Nephron progenitor cell (in vitro differentiated cells): ENCODE measurements at regions not wholly inside any gene's neighbourhood (a gene's known extent, or its start where the extent isn't known, plus 50 kb on each side); places are given as distances from the start of the nearest gene placed in this dataset.

ENCODE experiments used
- DNase-seq: peaks from one replicate; pipeline ENCODE4 v3.0.0; 2021
- H3K27ac Mint-ChIP-seq: 2 replicates; pipeline ENCODE4 v1.8.0; 2021; ENCODE audit warnings: mild to moderate bottlenecking, moderate library complexity, mixed read lengths
- H3K27me3 Mint-ChIP-seq: 2 replicates; pipeline ENCODE4 v1.8.0; 2021; ENCODE audit warnings: mild to moderate bottlenecking, low read depth, mixed read lengths; ENCODE audit not compliant: poor library complexity
- H3K36me3 Mint-ChIP-seq: 2 replicates; pipeline ENCODE4 v1.8.0; 2021; ENCODE audit warnings: low read depth, mixed read lengths
- H3K4me1 Mint-ChIP-seq: 2 replicates; pipeline ENCODE4 v1.8.0; 2021; ENCODE audit warnings: mixed read lengths
- H3K4me3 Mint-ChIP-seq: 2 replicates; pipeline ENCODE4 v1.8.0; 2021; ENCODE audit warnings: mild to moderate bottlenecking, moderate library complexity, mixed read lengths
- H3K9me3 Mint-ChIP-seq: 2 replicates; pipeline ENCODE4 v1.8.0; 2021; ENCODE audit warnings: mild to moderate bottlenecking, moderate library complexity, mixed read lengths
- CTCF ChIP-seq: fragments of 200-600 bp; sonication (generic); IDR thresholded peaks from 2 replicates; pipeline ENCODE4 v1.5.0; 2021; ENCODE audit warnings: antibody characterized with exemption

GRCh38 chr10:36266923-36267322, 624.8 kb upstream of the FZD8 start:
- DNase-seq, result no peak
- Mint-ChIP-seq H3K36me3 (no peaks in the 10 kb centered on the region), H3K27ac (no peak overlapping the region)

DNA sequence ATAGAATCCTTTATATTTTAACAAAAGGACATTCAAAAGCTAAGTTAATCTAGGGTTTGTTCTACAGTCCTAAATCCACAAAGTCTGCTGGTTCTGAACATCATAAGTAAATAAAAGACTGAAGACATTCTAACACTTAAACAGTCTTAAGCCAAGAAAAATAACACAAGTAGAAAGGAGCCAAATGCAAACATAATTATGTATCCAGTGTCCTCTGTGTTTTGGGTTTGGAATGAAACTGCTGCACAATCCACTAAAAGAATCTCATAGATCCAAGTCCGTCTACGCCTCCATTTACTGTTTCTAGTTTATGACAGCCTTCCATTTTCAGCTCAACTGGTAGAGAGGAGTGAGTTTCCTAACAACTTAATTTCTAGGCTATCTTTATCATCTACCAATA, 623.6 kb upstream of the FZD8 start:
- H3K4me3 Mint-ChIP-seq, result no peak overlapping the region
- H3K27me3 Mint-ChIP-seq, result peaks cover 3% of the 10 kb centered on the region

More at GRCh38 chr10:36266923-36267322, 624.8 kb upstream of the FZD8 start:
- TF ChIP-seq CTCF, result no peak
- Mint-ChIP-seq H3K27me3 (peaks cover 3% of the 10 kb centered on the region), H3K4me1 (no peaks in the 10 kb centered on the region), H3K4me3 (no peak overlapping the region), H3K9me3 (no peaks in the 10 kb centered on the region)

DNA sequence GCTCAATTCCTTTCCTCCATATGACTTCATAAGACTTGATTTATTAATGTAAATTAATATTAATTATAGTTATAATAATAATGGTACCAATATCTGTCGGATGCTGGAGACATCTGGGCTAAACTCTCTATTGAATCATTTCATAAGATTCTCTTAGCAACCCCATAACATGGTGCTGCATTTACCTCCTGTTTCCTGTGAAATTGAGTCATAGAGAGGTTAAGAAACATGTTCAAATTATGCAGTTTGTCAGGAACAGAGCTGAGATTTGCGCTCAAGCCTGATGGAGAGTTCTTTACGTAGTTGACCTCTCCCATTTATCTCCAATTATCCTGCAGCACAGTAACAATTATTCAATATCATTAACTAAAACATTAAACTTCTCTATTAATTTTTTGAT, 621.8 kb upstream of the FZD8 start:
- no peaks in the 10 kb centered on the region for H3K36me3 Mint-ChIP-seq
- TF ChIP-seq CTCF, result no peak
- no peak overlapping the region for H3K27ac Mint-ChIP-seq
- H3K4me3 Mint-ChIP-seq, result no peak overlapping the region
- H3K4me1 Mint-ChIP-seq, result no peaks in the 10 kb centered on the region
- no peak for DNase-seq
- H3K9me3 Mint-ChIP-seq, result no peaks in the 10 kb centered on the region
- H3K27me3 Mint-ChIP-seq, result peaks cover 3% of the 10 kb centered on the region

More for the DNA sequence above, 623.6 kb upstream of the FZD8 start:
- Mint-ChIP-seq H3K9me3 (no peaks in the 10 kb centered on the region), H3K4me1 (no peaks in the 10 kb centered on the region), H3K36me3 (no peaks in the 10 kb centered on the region), H3K27ac (no peak overlapping the region)
- TF ChIP-seq CTCF, result no peak
- no peak for DNase-seq

GRCh38 chr10:36256948-36257356, 614.9 kb upstream of the FZD8 start:
- Mint-ChIP-seq H3K4me1 (peaks cover 8% of the 10 kb centered on the region), H3K27me3 (no peaks in the 10 kb centered on the region), H3K27ac (no peak overlapping the region), H3K4me3 (no peak overlapping the region), H3K36me3 (no peaks in the 10 kb centered on the region), H3K9me3 (no peaks in the 10 kb centered on the region)
- no peak for TF ChIP-seq CTCF
- DNase-seq, result no peak

GRCh38 chr10:36256166-36256565, 614.1 kb upstream of the FZD8 start:
- H3K27me3 Mint-ChIP-seq, result no peaks in the 10 kb centered on the region
- TF ChIP-seq CTCF, result no peak
- no peaks in the 10 kb centered on the region for H3K36me3 Mint-ChIP-seq
- H3K27ac Mint-ChIP-seq, result no peak overlapping the region
- H3K9me3 Mint-ChIP-seq, result no peaks in the 10 kb centered on the region
- H3K4me1 Mint-ChIP-seq, result peaks cover 8% of the 10 kb centered on the region
- H3K4me3 Mint-ChIP-seq, result no peak overlapping the region
- no peak for DNase-seq

GRCh38 chr10:36254199-36254598, 612.1 kb upstream of the FZD8 start:
- Mint-ChIP-seq H3K9me3 (no peaks in the 10 kb centered on the region), H3K4me3 (no peak overlapping the region), H3K27ac (no peak overlapping the region), H3K36me3 (no peaks in the 10 kb centered on the region), H3K4me1 (peaks cover 8% of the 10 kb centered on the region), H3K27me3 (no peaks in the 10 kb centered on the region)
- DNase-seq, result no peak
- no peak for TF ChIP-seq CTCF
